Body of pancreas (tissue), 4 donors: ENCODE measurements at regions not wholly inside any gene's neighbourhood (a gene's known extent, or its start where the extent isn't known, plus 50 kb on each side); places are given as distances from the start of the nearest gene placed in this dataset.

Experiments
- POLR2A ChIP-seq, 3 donors: fragments of 450-650 bp; IDR thresholded peaks; one replicate each; pipeline ENCODE4 v1.6.1; 2016; ENCODE audit warnings: antibody characterized with exemption in 3 of 3, mild to moderate bottlenecking in 2 of 3
- TF ChIP-seq, protein P1 (sequence below), 7 experiments: fragments of 450-650 bp in 4 of 7; fragments of 200-600 bp in 3 of 7; sonication (generic) in 3 of 7; IDR thresholded peaks; one replicate each; pipeline ENCODE4 v1.5.1; 2016 to 2019; ENCODE audit warnings: antibody characterized with exemption in 7 of 7

- no peak for TF ChIP-seq POLR2A (IDR thresholded peaks at IDR 0.05)
- TF ChIP-seq, protein P1, sequence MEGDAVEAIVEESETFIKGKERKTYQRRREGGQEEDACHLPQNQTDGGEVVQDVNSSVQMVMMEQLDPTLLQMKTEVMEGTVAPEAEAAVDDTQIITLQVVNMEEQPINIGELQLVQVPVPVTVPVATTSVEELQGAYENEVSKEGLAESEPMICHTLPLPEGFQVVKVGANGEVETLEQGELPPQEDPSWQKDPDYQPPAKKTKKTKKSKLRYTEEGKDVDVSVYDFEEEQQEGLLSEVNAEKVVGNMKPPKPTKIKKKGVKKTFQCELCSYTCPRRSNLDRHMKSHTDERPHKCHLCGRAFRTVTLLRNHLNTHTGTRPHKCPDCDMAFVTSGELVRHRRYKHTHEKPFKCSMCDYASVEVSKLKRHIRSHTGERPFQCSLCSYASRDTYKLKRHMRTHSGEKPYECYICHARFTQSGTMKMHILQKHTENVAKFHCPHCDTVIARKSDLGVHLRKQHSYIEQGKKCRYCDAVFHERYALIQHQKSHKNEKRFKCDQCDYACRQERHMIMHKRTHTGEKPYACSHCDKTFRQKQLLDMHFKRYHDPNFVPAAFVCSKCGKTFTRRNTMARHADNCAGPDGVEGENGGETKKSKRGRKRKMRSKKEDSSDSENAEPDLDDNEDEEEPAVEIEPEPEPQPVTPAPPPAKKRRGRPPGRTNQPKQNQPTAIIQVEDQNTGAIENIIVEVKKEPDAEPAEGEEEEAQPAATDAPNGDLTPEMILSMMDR (IDR thresholded peaks at IDR 0.05): no peak
Measured at GRCh38 chr20:41686961-41687360, 68.8 kb upstream of the CHD6 start.
